Glutamatergic neuron (in vitro differentiated cells): ENCODE measurements at regions not wholly inside any gene's neighbourhood (a gene's known extent, or its start where the extent isn't known, plus 50 kb on each side); places are given as distances from the start of the nearest gene placed in this dataset.

Experiments used
- DNase-seq: peaks from one replicate; pipeline ENCODE4 v3.0.0; 2022
- H3K27ac Mint-ChIP-seq: one replicate; pipeline ENCODE4 v1.8.0; 2020; ENCODE audit warnings: mild to moderate bottlenecking, mixed read lengths, inconsistent platforms; ENCODE audit not compliant: unreplicated experiment
- H3K27me3 Mint-ChIP-seq: one replicate; pipeline ENCODE4 v1.8.0; 2020; ENCODE audit warnings: mild to moderate bottlenecking, moderate library complexity, mixed read lengths, inconsistent platforms; ENCODE audit not compliant: unreplicated experiment
- H3K36me3 Mint-ChIP-seq: one replicate; pipeline ENCODE4 v1.8.0; 2020; ENCODE audit warnings: mild to moderate bottlenecking, mixed read lengths, inconsistent platforms; ENCODE audit not compliant: unreplicated experiment
- H3K4me1 Mint-ChIP-seq: one replicate; pipeline ENCODE4 v1.8.0; 2020; ENCODE audit warnings: mild to moderate bottlenecking, low read depth, mixed read lengths, inconsistent platforms; ENCODE audit not compliant: unreplicated experiment
- H3K4me3 Mint-ChIP-seq: one replicate; pipeline ENCODE4 v1.8.0; 2020; ENCODE audit warnings: mild to moderate bottlenecking, mixed read lengths, inconsistent platforms; ENCODE audit not compliant: unreplicated experiment
- H3K9me3 Mint-ChIP-seq: one replicate; pipeline ENCODE4 v1.8.0; 2020; ENCODE audit warnings: mild to moderate bottlenecking, moderate library complexity, mixed read lengths, inconsistent platforms; ENCODE audit not compliant: unreplicated experiment
- CTCF ChIP-seq: fragments of 200-600 bp; sonication (generic); IDR thresholded peaks from one replicate; pipeline ENCODE4 v1.5.0; 2021; ENCODE audit not compliant: partially characterized antibody, unreplicated experiment

DNA sequence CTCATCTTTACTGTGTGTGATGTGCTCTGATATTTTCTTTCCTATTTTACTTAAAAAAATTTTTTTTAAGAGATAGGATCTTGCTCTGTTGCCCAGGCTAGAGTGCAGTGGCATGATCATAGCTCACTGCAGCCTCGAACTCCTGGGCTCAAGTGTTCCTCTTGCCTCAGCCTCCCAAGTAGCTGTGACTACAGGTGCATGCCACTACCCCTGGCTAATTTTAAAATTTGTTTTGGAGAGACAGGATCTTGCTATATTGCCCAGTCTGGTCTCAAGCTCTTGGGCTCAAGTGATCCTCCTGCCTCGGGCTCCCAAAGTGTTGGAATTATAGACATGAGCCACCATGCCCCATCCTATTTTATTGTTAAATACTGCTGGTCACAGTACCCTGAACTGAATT, 67.4 kb downstream of the FOXD2 start:
- H3K4me1 Mint-ChIP-seq = no peaks in the 10 kb centered on the region
- H3K27ac Mint-ChIP-seq = no peak overlapping the region
- H3K36me3 Mint-ChIP-seq = peaks cover 9% of the 10 kb centered on the region
- peaks cover 2% of the 10 kb centered on the region for H3K9me3 Mint-ChIP-seq
- no peak for TF ChIP-seq CTCF
- no peak overlapping the region for H3K4me3 Mint-ChIP-seq
- peaks cover 18% of the 10 kb centered on the region for H3K27me3 Mint-ChIP-seq
- no peak for DNase-seq

DNA sequence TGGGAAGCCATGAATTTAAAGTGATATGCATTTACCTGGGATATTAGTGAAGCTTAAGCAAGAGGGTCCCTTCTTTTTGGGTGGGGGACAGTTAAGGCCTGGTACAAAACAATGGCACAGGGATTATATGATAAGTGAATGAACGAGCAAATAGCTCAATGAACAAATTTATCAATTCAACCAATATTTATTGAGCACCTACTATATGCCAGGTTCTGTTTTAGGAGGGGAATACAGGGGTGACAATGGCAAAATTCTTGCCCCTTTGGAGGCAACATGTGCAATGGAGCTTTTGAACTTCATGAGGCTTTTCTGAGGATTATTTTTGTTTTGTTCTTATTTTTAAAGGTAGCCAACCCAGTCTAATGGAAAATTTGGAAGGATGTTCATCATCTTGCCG, 68.2 kb downstream of the FOXD2 start:
- Mint-ChIP-seq H3K36me3 (peaks cover 9% of the 10 kb centered on the region), H3K4me1 (no peaks in the 10 kb centered on the region)

GRCh38 chr1:47507144-47507543, 69.3 kb downstream of the FOXD2 start:
- Mint-ChIP-seq H3K4me3 (peak overlapping the region; percentile 40), H3K36me3 (peaks cover 9% of the 10 kb centered on the region), H3K4me1 (no peaks in the 10 kb centered on the region), H3K27me3 (peaks cover 18% of the 10 kb centered on the region), H3K9me3 (peaks cover 2% of the 10 kb centered on the region), H3K27ac (no peak overlapping the region)
- no peak for DNase-seq
- no peak for TF ChIP-seq CTCF

More for the DNA sequence above, 68.2 kb downstream of the FOXD2 start:
- Mint-ChIP-seq H3K27me3 (peaks cover 18% of the 10 kb centered on the region), H3K9me3 (peaks cover 2% of the 10 kb centered on the region), H3K4me3 (no peak overlapping the region), H3K27ac (no peak overlapping the region)
- no peak for DNase-seq
- no peak for TF ChIP-seq CTCF

DNA sequence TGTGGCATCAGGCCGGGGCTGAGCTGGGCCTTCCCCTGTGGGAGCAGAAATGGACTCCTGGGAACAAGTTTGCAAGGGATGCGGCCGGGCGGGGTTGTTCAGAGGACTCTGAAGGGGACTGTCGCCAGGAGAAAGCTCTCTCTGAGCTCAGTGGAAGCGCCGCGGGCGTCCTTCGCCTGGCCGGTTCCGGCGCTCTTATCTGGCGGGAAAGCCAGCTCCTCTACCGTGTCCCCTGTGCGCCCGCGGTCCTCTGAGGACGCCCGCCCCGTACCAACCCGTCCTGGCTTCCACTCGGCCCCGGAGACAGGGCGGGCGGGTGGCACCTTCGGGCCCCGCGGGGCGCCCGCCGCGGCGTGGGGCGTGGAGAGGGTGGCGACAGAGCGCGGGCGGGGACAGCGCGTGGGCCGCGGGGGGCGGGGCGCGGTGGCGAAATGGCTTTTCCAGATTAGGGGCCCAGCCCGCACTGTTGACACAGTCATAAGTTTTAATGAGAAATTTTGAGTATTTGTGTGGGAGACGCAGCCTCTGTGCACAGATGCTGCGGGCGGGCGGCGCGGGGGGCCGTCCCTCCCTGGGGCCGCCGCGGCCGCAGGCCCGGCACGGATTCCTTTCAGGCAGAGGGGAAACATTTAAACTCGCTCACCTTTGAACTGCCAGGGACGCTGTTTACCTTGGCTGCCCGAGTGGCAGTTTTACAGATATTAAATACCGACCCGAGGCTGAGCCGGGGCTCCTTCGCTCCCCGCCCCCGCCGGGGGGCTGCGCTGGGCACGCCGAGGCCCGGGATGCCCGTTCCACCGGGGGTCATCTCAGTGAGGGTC, 70.2 kb downstream of the FOXD2 start:
- H3K4me1 Mint-ChIP-seq = no peaks in the 10 kb centered on the region
- DNase-seq = peak; percentile 56
- TF ChIP-seq CTCF = no peak
- peaks cover 2% of the 10 kb centered on the region for H3K9me3 Mint-ChIP-seq
- peak overlapping the region; percentile 83 for H3K4me3 Mint-ChIP-seq
- no peak overlapping the region for H3K27ac Mint-ChIP-seq
- H3K27me3 Mint-ChIP-seq = peaks cover 18% of the 10 kb centered on the region
- peaks cover 9% of the 10 kb centered on the region for H3K36me3 Mint-ChIP-seq

- Mint-ChIP-seq H3K4me1 (no peaks in the 10 kb centered on the region), H3K9me3 (no peaks in the 10 kb centered on the region), H3K27me3 (peaks cover 13% of the 10 kb centered on the region), H3K4me3 (peak overlapping the region; percentile 83), H3K36me3 (peaks cover 5% of the 10 kb centered on the region), H3K27ac (no peak overlapping the region)
- no peak for DNase-seq
- no peak for TF ChIP-seq CTCF
These were observed 71.0 kb downstream of the FOXD2 start for GRCh38 chr1:47508702-47509431.
